Neural progenitor cell (in vitro differentiated cells): ENCODE measurements at regions not wholly inside any gene's neighbourhood (a gene's known extent, or its start where the extent isn't known, plus 50 kb on each side); places are given as distances from the start of the nearest gene placed in this dataset.
"Not testable (repeated sequence)": the region's sequence is repeated elsewhere in the genome, so short reads cannot be mapped to it uniquely, and the experiment has no call there.

Source experiments
- DNase-seq: peaks from one replicate; pipeline ENCODE4 v3.0.0-alpha.2; 2016; ENCODE audit warnings: low spot score
- H2AFZ ChIP-seq: fragments of 200-600 bp; sonication (generic); replicated peaks from 2 replicates; pipeline ENCODE4 v1.6.1; 2016; ENCODE audit warnings: antibody characterized with exemption
- H3F3A ChIP-seq: fragments of 200-600 bp; sonication (generic); 2 replicates; pipeline ENCODE4 v1.6.1; 2016; ENCODE audit warnings: antibody characterized with exemption, low read depth
- H3K27ac ChIP-seq: fragments of 200-600 bp; sonication (generic); 2 replicates; pipeline ENCODE4 v1.5.1; 2016; ENCODE audit warnings: mild to moderate bottlenecking
- H3K27me3 ChIP-seq: fragments of 200-600 bp; sonication (generic); 2 replicates; pipeline ENCODE4 v1.6.1; 2016; ENCODE audit warnings: mild to moderate bottlenecking, moderate library complexity
- H3K36me3 ChIP-seq: fragments of 200-600 bp; sonication (generic); 2 replicates; pipeline ENCODE4 v1.5.1; 2016
- H3K4me1 ChIP-seq: fragments of 200-600 bp; sonication (generic); 2 replicates; pipeline ENCODE4 v1.6.1; 2016; ENCODE audit warnings: mixed run types
- H3K4me2 ChIP-seq: fragments of 200-600 bp; sonication (generic); 2 replicates; pipeline ENCODE4 v1.6.1; 2016
- H3K4me3 ChIP-seq: fragments of 200-600 bp; sonication (generic); 2 replicates; pipeline ENCODE4 v1.5.1; 2016
- H3K79me2 ChIP-seq: fragments of 200-600 bp; sonication (generic); 2 replicates; pipeline ENCODE4 v1.6.1; 2016; ENCODE audit warnings: low read depth
- H3K9ac ChIP-seq: fragments of 200-600 bp; sonication (generic); 2 replicates; pipeline ENCODE4 v1.6.1; 2016
- H3K9me3 ChIP-seq: fragments of 200-600 bp; sonication (generic); 2 replicates; pipeline ENCODE4 v1.5.1; 2016; ENCODE audit warnings: low read depth
- H4K20me1 ChIP-seq: fragments of 200-600 bp; sonication (generic); 2 replicates; pipeline ENCODE4 v1.6.1; 2016; ENCODE audit warnings: low read depth
- H3K27ac Mint-ChIP-seq: 3 replicates; pipeline ENCODE4 v1.8.0; 2021; ENCODE audit warnings: mixed read lengths
- H3K27me3 Mint-ChIP-seq: 2 replicates; pipeline ENCODE4 v1.8.0; 2022; ENCODE audit warnings: low read depth, mild to moderate bottlenecking, inconsistent platforms, moderate library complexity, mixed read lengths; ENCODE audit not compliant: insufficient read depth
- H3K36me3 Mint-ChIP-seq: 3 replicates; pipeline ENCODE4 v1.8.0; 2021; ENCODE audit warnings: mixed read lengths
- H3K4me1 Mint-ChIP-seq: 3 replicates; pipeline ENCODE4 v1.8.0; 2021; ENCODE audit warnings: mixed read lengths
- H3K4me3 Mint-ChIP-seq: 3 replicates; pipeline ENCODE4 v1.8.0; 2021; ENCODE audit warnings: mild to moderate bottlenecking, moderate library complexity, mixed read lengths
- H3K9me3 Mint-ChIP-seq: 3 replicates; pipeline ENCODE4 v1.8.0; 2020; ENCODE audit warnings: mixed read lengths
- CTCF ChIP-seq: fragments of 200-600 bp; sonication (generic); IDR thresholded peaks from 2 replicates; pipeline ENCODE4 v1.5.1; 2017; ENCODE audit warnings: antibody characterized with exemption, mild to moderate bottlenecking
- EZH2 ChIP-seq: fragments of 200-600 bp; sonication (generic); IDR thresholded peaks from 2 replicates; pipeline ENCODE4 v1.6.1; 2017; ENCODE audit warnings: antibody characterized with exemption, mild to moderate bottlenecking, moderate library complexity
- EZH2phosphoT487 ChIP-seq: fragments of 200-600 bp; sonication (generic); IDR thresholded peaks from 2 replicates; pipeline ENCODE4 v1.6.1; 2017; ENCODE audit warnings: antibody characterized with exemption

DNA sequence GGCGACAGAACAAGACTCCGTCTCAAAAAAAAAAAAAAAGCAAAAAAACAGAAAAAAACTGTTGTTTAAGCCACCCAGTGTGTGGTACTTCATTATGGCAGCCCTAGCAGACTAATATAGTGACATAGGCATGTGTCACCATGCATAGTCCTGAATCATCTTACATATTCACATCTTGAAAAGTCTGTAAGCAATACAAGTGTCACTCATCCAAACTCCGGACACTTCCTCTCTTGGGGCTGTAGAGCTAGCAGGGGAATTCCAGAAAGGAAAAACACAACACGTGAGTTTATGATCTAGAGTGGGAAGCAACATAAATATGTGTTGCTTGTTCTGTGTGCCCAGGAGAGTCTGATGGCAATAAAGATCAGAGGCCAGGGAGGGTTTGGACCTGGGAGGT lies 81.6 kb upstream of the KCNE2 start:
- H4K20me1 ChIP-seq, result no peaks in the 10 kb centered on the region
- H2AFZ ChIP-seq, result no peak overlapping the region
- H3K36me3 ChIP-seq, result no peaks in the 10 kb centered on the region
- H3K4me1 ChIP-seq, result no peaks in the 10 kb centered on the region
- H3K9me3 Mint-ChIP-seq, result peaks cover 8% of the 10 kb centered on the region
- no peaks in the 10 kb centered on the region for H3K27me3 Mint-ChIP-seq
- H3K4me3 Mint-ChIP-seq, result no peak overlapping the region
- DNase-seq, result no peak
- H3K4me2 ChIP-seq, result no peak overlapping the region
- H3K79me2 ChIP-seq, result no peaks in the 10 kb centered on the region
- H3K9ac ChIP-seq, result no peak overlapping the region
- peaks cover 4% of the 10 kb centered on the region for H3K36me3 Mint-ChIP-seq
- no peaks in the 10 kb centered on the region for H3K27me3 ChIP-seq
- no peak overlapping the region for H3K27ac ChIP-seq
- no peak overlapping the region for H3K4me3 ChIP-seq
- H3F3A ChIP-seq, result no peaks in the 10 kb centered on the region
- H3K27ac Mint-ChIP-seq, result peak overlapping the region; percentile 44
- no peaks in the 10 kb centered on the region for H3K9me3 ChIP-seq
- peaks cover 17% of the 10 kb centered on the region for H3K4me1 Mint-ChIP-seq
- TF ChIP-seq EZH2, result no peak

DNA sequence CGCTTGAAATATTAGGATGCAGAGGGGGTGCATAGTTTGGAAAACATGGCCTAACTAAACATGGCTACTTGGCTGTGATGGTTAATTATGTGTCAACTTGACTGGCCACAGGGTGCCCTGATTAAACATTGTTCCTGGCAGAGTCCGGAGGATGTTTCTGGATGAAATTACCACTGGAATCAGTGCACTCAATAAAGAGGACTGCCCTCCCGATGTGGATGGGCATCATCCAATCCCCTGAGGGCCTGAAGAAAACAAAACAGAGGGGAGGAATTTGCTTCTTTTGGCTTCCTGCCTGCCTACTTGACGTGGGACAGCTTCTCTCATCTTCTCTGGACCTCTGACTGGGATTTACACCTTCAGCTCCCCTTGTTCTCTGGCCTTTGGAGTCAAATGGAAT lies 79.1 kb upstream of the KCNE2 start:
- H2AFZ ChIP-seq, result no peak overlapping the region
- Mint-ChIP-seq H3K4me3 (no peak overlapping the region), H3K27ac (no peak overlapping the region), H3K4me1 (peaks cover 5% of the 10 kb centered on the region), H3K27me3 (no peaks in the 10 kb centered on the region), H3K9me3 (peaks cover 28% of the 10 kb centered on the region), H3K36me3 (peaks cover 6% of the 10 kb centered on the region)
- no peaks in the 10 kb centered on the region for H3K9me3 ChIP-seq
- no peaks in the 10 kb centered on the region for H3F3A ChIP-seq
- TF ChIP-seq EZH2 (no peak), EZH2phosphoT487 (no peak), CTCF (no peak)
- no peak for DNase-seq
- no peak overlapping the region for H3K9ac ChIP-seq
- H3K36me3 ChIP-seq, result no peaks in the 10 kb centered on the region
- no peaks in the 10 kb centered on the region for H3K79me2 ChIP-seq
- H3K4me1 ChIP-seq, result no peaks in the 10 kb centered on the region
- H3K4me3 ChIP-seq, result no peak overlapping the region
- H3K27ac ChIP-seq, result no peak overlapping the region
- H4K20me1 ChIP-seq, result no peaks in the 10 kb centered on the region
- H3K27me3 ChIP-seq, result no peaks in the 10 kb centered on the region
- H3K4me2 ChIP-seq, result no peak overlapping the region

GRCh38 chr21:34288042-34288441 lies 75.8 kb upstream of the KCNE2 start:
- H2AFZ ChIP-seq, H3K4me1 Mint-ChIP-seq, H3K27ac ChIP-seq, H3K4me1 ChIP-seq, H3K36me3 Mint-ChIP-seq, H4K20me1 ChIP-seq, DNase-seq, H3K4me3 Mint-ChIP-seq, H3K27me3 ChIP-seq, H3K4me3 ChIP-seq, H3K9me3 ChIP-seq, H3K36me3 ChIP-seq, H3F3A ChIP-seq, H3K4me2 ChIP-seq, H3K79me2 ChIP-seq, H3K27ac Mint-ChIP-seq, H3K9ac ChIP-seq, H3K27me3 Mint-ChIP-seq: not testable (repeated sequence)
- peaks cover 25% of the 10 kb centered on the region for H3K9me3 Mint-ChIP-seq

GRCh38 chr21:34289856-34290255 lies 74.0 kb upstream of the KCNE2 start:
- no peaks in the 10 kb centered on the region for H3K27me3 ChIP-seq
- no peaks in the 10 kb centered on the region for H3K9me3 ChIP-seq
- H3K79me2 ChIP-seq, result no peaks in the 10 kb centered on the region
- no peak overlapping the region for H3K27ac Mint-ChIP-seq
- no peak overlapping the region for H2AFZ ChIP-seq
- H3K9me3 Mint-ChIP-seq, result peaks cover 23% of the 10 kb centered on the region
- peaks cover 2% of the 10 kb centered on the region for H3K36me3 Mint-ChIP-seq
- H3F3A ChIP-seq, result no peaks in the 10 kb centered on the region
- DNase-seq, result no peak
- no peak overlapping the region for H3K9ac ChIP-seq
- H4K20me1 ChIP-seq, result no peaks in the 10 kb centered on the region
- no peaks in the 10 kb centered on the region for H3K27me3 Mint-ChIP-seq
- H3K36me3 ChIP-seq, result no peaks in the 10 kb centered on the region
- no peaks in the 10 kb centered on the region for H3K4me1 Mint-ChIP-seq
- H3K4me1 ChIP-seq, result no peaks in the 10 kb centered on the region
- H3K4me3 ChIP-seq, result no peak overlapping the region
- H3K27ac ChIP-seq, result no peak overlapping the region
- no peak overlapping the region for H3K4me3 Mint-ChIP-seq
- no peak for TF ChIP-seq EZH2
- TF ChIP-seq CTCF, result no peak
- no peak for TF ChIP-seq EZH2phosphoT487
- H3K4me2 ChIP-seq, result no peak overlapping the region
